ENCODE measurements at regions not wholly inside any gene's neighbourhood (a gene's known extent, or its start where the extent isn't known, plus 50 kb on each side); places are given as distances from the start of the nearest gene placed in this dataset.
"Not testable (repeated sequence)": the region's sequence is repeated elsewhere in the genome, so short reads cannot be mapped to it uniquely, and the experiment has no call there.

DNA sequence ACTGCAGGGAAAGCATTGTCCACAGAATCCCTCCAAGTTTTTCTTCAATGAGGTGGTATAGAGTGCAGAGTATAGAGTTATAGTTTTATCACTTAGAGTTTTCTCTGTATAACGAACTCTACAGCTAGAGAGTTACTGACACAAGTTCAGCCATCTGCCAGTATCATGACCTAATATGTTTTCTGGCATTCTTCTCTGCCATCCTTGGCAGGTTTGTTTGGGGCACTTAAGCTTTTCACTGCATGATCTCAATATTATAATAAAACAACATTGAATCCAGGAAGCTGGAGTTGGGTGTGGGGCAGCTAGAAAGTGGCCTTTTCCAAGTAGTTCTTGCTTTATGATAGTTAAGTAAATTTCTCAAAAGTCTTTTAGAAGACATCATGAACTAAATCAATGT lies 743.5 kb upstream of the ARPP21 start:
- Mint-ChIP-seq H3K36me3 (ENCODE audit: insufficient read depth, unreplicated experiment) (no peaks in the 10 kb centered on the region), H3K9me3 (ENCODE audit: unreplicated experiment) (no peaks in the 10 kb centered on the region), H3K4me1 (ENCODE audit: low read depth, unreplicated experiment) (no peaks in the 10 kb centered on the region), H3K27me3 (ENCODE audit: insufficient read depth, unreplicated experiment) (no peaks in the 10 kb centered on the region), H3K4me3 (ENCODE audit: unreplicated experiment) (no peak overlapping the region), H3K27ac (ENCODE audit: unreplicated experiment) (no peak overlapping the region)
- DNase-seq: no peak
- no TSS peak for BruUV-seq (replicated peaks)
- POLR2A ChIA-PET: interaction anchor here (0.5 kb wide), 1 partner anchor 62 kb away, joined by 3 read pairs; no protein-coding TSS in a partner anchor
- H3K9me3 ChIP-seq: no peaks in the 10 kb centered on the region
- intact Hi-C loops (cut with micrococcal nuclease; ENCODE audit: unreplicated experiment): no loop called here
- H3K4me3 ChIP-seq (ENCODE audit: low read depth, low read length): no peak overlapping the region
- no peaks in the 10 kb centered on the region for H3K4me1 ChIP-seq
- H3K27me3 ChIP-seq (replicated peaks; ENCODE audit: control insufficient read depth, insufficient read depth, low read length): no peaks in the 10 kb centered on the region
- no peaks in the 10 kb centered on the region for H3K36me3 ChIP-seq (ENCODE audit: control insufficient read depth, insufficient read depth, low read length)
- CTCF ChIA-PET: no interaction called here
- TF ChIP-seq, protein P1, sequence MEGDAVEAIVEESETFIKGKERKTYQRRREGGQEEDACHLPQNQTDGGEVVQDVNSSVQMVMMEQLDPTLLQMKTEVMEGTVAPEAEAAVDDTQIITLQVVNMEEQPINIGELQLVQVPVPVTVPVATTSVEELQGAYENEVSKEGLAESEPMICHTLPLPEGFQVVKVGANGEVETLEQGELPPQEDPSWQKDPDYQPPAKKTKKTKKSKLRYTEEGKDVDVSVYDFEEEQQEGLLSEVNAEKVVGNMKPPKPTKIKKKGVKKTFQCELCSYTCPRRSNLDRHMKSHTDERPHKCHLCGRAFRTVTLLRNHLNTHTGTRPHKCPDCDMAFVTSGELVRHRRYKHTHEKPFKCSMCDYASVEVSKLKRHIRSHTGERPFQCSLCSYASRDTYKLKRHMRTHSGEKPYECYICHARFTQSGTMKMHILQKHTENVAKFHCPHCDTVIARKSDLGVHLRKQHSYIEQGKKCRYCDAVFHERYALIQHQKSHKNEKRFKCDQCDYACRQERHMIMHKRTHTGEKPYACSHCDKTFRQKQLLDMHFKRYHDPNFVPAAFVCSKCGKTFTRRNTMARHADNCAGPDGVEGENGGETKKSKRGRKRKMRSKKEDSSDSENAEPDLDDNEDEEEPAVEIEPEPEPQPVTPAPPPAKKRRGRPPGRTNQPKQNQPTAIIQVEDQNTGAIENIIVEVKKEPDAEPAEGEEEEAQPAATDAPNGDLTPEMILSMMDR (IDR thresholded peaks at IDR 0.05; ENCODE audit: insufficient read depth in 1 of 2, low read depth in 1 of 2, low read length in 1 of 2, severe bottlenecking in 1 of 2, unreplicated experiment in 1 of 2): no peak

DNA sequence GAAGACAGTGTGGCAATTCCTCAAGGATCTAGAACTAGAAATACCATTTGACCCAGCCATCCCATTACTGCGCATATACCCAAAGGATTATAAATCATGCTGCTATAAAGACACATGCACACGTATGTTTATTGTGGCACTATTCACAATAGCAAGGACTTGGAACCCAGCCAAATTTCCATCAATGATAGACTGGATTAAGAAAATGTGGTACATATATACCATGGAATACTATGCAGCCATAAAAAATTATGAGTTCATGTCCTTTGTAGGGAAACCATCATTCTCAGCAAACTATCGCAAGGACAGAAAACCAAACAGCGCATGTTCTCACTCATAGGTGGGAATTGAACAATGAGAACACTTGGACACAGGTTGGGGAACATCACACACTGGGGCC lies 729.6 kb upstream of the ARPP21 start:
- H3K4me1 Mint-ChIP-seq (ENCODE audit: low read depth, unreplicated experiment); DNase-seq; H3K9me3 Mint-ChIP-seq (ENCODE audit: unreplicated experiment); BruUV-seq (replicated peaks); H3K27me3 ChIP-seq (replicated peaks; ENCODE audit: control insufficient read depth, insufficient read depth, low read length); H3K36me3 ChIP-seq (ENCODE audit: control insufficient read depth, insufficient read depth, low read length); H3K27me3 Mint-ChIP-seq (ENCODE audit: insufficient read depth, unreplicated experiment); intact Hi-C loops (cut with micrococcal nuclease; ENCODE audit: unreplicated experiment); H3K4me1 ChIP-seq; H3K9me3 ChIP-seq; H3K27ac Mint-ChIP-seq (ENCODE audit: unreplicated experiment); H3K4me3 Mint-ChIP-seq (ENCODE audit: unreplicated experiment); H3K4me3 ChIP-seq (ENCODE audit: low read depth, low read length); POLR2A ChIA-PET; CTCF ChIA-PET; H3K36me3 Mint-ChIP-seq (ENCODE audit: insufficient read depth, unreplicated experiment): not testable (repeated sequence)

DNA sequence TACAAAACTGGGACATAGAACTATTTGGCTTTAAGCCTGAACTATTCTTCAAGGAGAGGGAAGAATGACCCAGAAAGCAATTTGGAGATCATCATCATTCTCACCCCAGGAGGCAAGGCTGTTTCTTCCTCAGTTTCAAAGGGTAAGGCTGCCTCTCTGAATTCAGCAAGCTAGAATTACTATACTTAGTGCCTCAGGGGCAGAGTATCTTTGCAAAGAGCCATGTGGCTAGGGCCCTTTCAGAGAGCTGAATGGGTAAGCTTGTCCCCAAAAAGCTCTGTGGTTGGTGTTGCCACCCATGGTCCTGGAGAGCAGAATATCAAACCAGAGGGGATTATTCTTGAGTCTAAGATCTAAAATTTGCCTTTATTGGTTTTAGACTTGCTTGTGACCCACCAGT lies 720.3 kb upstream of the ARPP21 start:
- no peak overlapping the region for H3K4me3 Mint-ChIP-seq (ENCODE audit: unreplicated experiment)
- no peaks in the 10 kb centered on the region for H3K4me1 Mint-ChIP-seq (ENCODE audit: low read depth, unreplicated experiment)
- Histone ChIP-seq H3K4me3 (ENCODE audit: low read depth, low read length) (no peak overlapping the region), H3K4me1 (no peaks in the 10 kb centered on the region), H3K9me3 (no peaks in the 10 kb centered on the region), H3K27me3 (replicated peaks; ENCODE audit: control insufficient read depth, insufficient read depth, low read length) (no peaks in the 10 kb centered on the region), H3K36me3 (ENCODE audit: control insufficient read depth, insufficient read depth, low read length) (no peaks in the 10 kb centered on the region)
- TF ChIP-seq, protein P1 (IDR thresholded peaks at IDR 0.05; ENCODE audit: insufficient read depth in 1 of 2, low read depth in 1 of 2, low read length in 1 of 2, severe bottlenecking in 1 of 2, unreplicated experiment in 1 of 2): no peak
- H3K36me3 Mint-ChIP-seq (ENCODE audit: insufficient read depth, unreplicated experiment): no peaks in the 10 kb centered on the region
- no peaks in the 10 kb centered on the region for H3K27me3 Mint-ChIP-seq (ENCODE audit: insufficient read depth, unreplicated experiment)
- ChIA-PET CTCF (no interaction called here), POLR2A (no interaction called here)
- intact Hi-C loops (cut with micrococcal nuclease; ENCODE audit: unreplicated experiment): no loop called here
- DNase-seq: no peak
- H3K9me3 Mint-ChIP-seq (ENCODE audit: unreplicated experiment): no peaks in the 10 kb centered on the region
- BruUV-seq (replicated peaks): no TSS peak
- H3K27ac Mint-ChIP-seq (ENCODE audit: unreplicated experiment): no peak overlapping the region

DNA sequence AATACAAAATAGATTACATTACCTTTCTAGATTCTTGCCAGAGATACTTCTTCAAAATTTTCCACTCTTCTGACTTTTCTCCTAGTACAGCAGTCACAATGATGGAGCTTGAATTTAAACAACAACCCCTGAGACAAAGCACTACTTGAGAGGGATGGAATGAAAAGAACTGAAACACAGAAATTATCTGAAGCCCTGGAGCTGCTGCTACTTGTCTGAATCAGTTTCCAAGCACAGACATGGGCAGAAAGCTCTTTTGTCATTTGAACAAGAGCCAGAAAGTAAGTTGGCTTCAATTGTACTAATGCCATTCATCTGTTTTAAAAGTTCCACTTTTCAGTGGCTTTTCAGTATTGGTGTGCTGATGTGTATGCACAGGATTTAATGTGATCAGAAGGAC lies 718.5 kb upstream of the ARPP21 start:
- no peak overlapping the region for H3K27ac Mint-ChIP-seq (ENCODE audit: unreplicated experiment)
- H3K27me3 ChIP-seq (replicated peaks; ENCODE audit: control insufficient read depth, insufficient read depth, low read length): no peaks in the 10 kb centered on the region
- ChIA-PET POLR2A (no interaction called here), CTCF (no interaction called here)
- no peaks in the 10 kb centered on the region for H3K9me3 Mint-ChIP-seq (ENCODE audit: unreplicated experiment)
- no peak overlapping the region for H3K4me3 ChIP-seq (ENCODE audit: low read depth, low read length)
- intact Hi-C loops (cut with micrococcal nuclease; ENCODE audit: unreplicated experiment): no loop called here
- H3K4me3 Mint-ChIP-seq (ENCODE audit: unreplicated experiment): no peak overlapping the region
- no peak for DNase-seq
- no peaks in the 10 kb centered on the region for H3K36me3 ChIP-seq (ENCODE audit: control insufficient read depth, insufficient read depth, low read length)
- no peaks in the 10 kb centered on the region for H3K36me3 Mint-ChIP-seq (ENCODE audit: insufficient read depth, unreplicated experiment)
- H3K4me1 ChIP-seq: no peaks in the 10 kb centered on the region
- TF ChIP-seq, protein P1 (IDR thresholded peaks at IDR 0.05; ENCODE audit: insufficient read depth in 1 of 2, low read depth in 1 of 2, low read length in 1 of 2, severe bottlenecking in 1 of 2, unreplicated experiment in 1 of 2): no peak
- no peaks in the 10 kb centered on the region for H3K27me3 Mint-ChIP-seq (ENCODE audit: insufficient read depth, unreplicated experiment)
- no TSS peak for BruUV-seq (replicated peaks)
- H3K9me3 ChIP-seq: no peaks in the 10 kb centered on the region
- no peaks in the 10 kb centered on the region for H3K4me1 Mint-ChIP-seq (ENCODE audit: low read depth, unreplicated experiment)

Measured in Caco-2 (cell line).